GM04503 (cell line): ENCODE measurements at regions not wholly inside any gene's neighbourhood (a gene's known extent, or its start where the extent isn't known, plus 50 kb on each side); places are given as distances from the start of the nearest gene placed in this dataset.
"Not testable (repeated sequence)": the region's sequence is repeated elsewhere in the genome, so short reads cannot be mapped to it uniquely, and the experiment has no call there.

Experiments
- DNase-seq: peaks from one replicate; pipeline ENCODE4 v3.0.0-alpha.2; 2012; ENCODE audit warnings: low read depth

DNA sequence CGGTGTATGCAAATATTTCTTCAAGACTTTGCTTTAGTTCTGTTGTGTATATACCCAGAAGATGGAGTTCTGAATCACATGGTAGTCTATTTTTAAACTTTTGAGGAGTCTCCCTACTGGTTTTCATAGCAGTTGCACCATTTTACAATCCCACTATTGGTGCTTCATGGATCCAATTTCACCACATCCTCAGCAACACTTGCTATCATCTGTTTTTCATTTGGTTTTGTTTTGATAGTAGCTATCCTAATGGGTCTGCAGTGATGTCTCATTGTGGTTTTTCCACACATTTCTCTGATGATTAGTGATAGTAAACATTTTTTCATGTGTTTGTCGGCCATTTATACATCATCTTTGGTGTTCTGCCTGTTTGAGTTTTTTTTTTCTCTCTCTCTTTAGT lies 1339.3 kb downstream of the EFNA5 start:
- DNase-seq: peak; percentile 97

DNA sequence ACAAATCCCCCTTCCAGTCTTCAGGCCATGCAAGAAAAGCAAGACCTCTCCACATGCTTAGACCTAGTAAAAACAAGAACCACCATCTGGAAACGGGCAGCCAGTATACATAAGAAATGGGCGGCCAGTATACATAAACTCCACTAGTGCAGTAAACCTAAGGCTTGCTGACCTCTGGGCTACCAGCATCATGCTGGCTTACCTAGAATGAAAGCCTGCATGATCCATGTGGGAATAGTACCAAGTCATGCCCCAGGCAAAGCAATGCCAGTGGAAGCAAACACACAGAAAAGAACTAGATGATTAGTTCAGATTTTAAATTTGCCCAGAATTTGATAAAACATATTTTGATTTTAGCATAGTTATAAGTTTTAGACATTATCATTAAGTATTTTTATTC lies 1346.4 kb downstream of the EFNA5 start:
- DNase-seq: no peak

DNA sequence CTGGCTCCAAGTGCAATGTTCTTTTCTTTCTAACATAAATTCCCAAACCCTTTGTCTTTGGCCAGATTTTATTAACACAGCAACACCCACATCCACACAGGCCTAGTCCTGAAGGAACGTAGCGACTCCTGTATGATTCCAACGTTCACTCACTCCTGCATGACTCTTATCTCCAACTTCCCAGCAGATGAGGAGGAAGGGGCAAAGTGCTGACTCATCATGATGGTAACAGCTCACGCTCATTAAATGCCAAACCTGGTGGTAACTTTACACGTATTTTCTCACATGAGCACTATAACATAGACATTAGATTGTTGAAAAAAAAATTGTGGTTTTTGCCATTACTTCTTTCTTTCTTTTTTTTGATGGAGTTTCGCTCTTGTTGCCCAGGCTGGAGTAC lies 1349.5 kb downstream of the EFNA5 start:
- DNase-seq: no peak

- DNase-seq: no peak
These were observed 1356.4 kb downstream of the EFNA5 start for GRCh38 chr5:106314221-106314824.

GRCh38 chr5:106312360-106312759 lies 1358.4 kb downstream of the EFNA5 start:
- peak; percentile 23 for DNase-seq

DNA sequence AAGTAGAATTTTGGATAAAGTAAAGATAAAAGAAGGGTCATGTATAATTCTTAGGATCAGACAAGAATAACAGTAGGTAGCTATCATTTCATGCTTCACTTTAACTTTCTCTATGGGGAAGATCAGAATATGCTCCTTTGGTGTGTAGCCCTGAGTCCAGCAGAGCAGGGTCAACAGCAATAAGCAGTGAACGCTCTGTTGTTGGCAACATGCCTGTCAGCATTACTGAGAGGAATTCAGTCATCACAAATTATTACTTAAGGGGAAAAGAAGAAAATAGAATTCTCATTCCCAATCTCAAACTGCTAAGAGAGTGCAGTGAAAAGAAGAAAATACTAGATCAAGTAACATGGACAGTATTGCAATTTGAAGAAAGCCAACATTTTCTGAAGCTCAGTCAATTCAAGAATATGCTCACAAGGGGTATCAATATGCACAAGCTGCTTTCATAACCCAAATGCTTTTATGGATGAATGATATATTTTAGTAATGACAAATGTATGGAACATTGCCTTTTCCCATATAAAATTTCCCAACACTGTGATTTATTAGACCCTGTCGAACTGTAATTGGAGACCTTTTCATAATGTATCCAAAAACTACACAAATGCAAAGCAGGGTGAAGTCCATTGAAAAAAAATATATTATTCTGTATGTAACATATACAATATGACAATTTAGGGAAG lies 1359.4 kb downstream of the EFNA5 start:
- DNase-seq: no peak

GRCh38 chr5:106307265-106307664 lies 1363.5 kb downstream of the EFNA5 start:
- no peak for DNase-seq

DNA sequence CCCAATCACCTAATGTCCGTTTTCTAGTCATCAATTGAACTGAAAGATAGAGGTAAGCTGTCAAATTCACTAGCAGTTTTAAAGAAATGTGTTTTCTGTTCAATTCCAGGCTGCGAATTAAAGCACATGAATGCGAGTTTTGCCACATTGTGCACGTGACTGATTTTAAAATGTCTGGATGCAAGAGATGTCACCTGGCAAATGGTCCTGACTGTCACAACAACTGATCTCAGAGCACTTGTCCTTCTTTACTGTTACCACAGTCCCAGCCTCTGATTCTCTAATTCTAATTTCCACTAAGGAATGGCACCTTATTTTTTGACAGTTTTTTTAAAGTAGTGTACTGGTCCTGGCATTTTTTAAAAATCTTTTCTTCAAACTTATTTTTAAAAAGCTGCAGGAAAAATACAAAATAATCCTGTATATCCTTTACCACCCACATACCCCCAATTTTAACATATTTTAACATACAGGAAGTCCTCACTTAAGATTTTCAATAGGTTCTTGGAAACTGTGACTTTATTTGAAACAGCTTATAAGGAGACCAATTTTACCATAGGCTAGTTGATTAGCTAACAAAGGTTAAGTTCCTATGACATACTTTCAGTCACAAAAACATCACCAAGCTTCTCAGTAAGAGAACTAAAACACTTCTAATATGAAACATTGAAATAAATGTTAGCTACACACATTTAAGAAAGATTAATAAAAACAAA lies 1364.3 kb downstream of the EFNA5 start:
- no peak for DNase-seq

GRCh38 chr5:106303911-106304310 lies 1366.8 kb downstream of the EFNA5 start:
- no peak for DNase-seq

DNA sequence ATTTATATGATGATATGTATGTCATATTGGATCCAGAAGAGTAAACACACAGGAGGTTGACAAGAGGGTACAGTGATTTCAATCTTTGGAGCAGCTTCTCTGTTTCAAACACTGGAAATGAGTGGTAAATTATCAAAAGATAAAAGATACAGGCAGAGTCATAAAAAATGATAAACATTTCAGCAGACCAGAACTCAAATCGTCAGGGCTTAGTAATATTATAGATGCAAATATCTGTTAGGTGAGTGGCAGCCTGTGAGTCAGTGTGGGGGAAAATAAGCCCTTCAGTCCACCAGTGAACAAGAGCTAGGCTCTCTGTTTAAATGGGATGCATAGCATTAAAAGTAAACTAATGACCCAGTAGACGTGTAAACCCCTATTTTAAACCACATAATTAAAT lies 1378.1 kb downstream of the EFNA5 start:
- no peak for DNase-seq

GRCh38 chr5:106290841-106291240 lies 1379.9 kb downstream of the EFNA5 start:
- DNase-seq: no peak

GRCh38 chr5:106288979-106289378 lies 1381.8 kb downstream of the EFNA5 start:
- DNase-seq: no peak

DNA sequence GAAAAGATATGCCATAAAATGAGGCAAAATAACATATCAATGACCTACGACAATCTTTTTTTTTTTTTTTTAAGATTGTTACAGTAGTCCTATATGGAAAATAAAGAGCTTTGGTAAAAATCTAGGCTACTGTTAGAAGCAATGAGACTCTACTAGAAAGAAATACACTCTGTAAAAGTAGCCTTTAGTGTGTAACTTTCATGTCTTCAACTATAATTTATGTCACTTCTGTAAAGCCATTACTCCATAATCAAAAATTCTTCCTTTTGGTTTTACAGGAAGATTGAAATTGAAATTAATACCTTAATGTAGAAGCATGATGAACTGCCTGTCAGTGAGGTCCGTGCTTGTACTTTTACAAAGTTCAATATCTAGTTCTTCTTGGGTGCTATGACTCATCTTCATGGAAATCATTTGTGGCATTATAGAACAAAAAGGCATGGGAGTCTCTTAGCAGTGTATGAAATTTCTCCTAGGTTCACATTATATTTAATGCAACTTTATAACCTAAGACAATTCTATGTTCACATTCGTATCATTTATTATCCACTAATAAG lies 1393.1 kb downstream of the EFNA5 start:
- DNase-seq: no peak

GRCh38 chr5:106269252-106269843 lies 1401.4 kb downstream of the EFNA5 start:
- no peak for DNase-seq

DNA sequence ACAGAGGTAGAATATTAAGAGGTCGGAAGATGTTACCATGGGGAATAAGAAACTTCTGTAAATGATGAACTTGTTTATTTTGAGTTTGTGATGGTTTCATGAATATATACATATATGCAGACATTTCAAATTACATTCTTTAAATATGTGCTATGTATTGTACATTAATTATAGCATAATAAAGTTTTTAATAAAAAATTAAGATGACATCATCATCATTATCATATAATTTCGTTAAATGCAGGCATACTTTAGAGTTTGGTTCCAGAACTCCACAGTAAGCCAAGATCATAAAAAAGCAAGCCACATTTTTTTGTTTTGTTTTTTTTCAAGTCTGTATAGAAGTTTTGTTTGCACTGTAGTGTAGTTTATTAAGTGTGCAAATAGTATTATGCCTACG lies 1403.5 kb downstream of the EFNA5 start:
- DNase-seq: no peak

GRCh38 chr5:106262395-106262794 lies 1408.3 kb downstream of the EFNA5 start:
- no peak for DNase-seq

DNA sequence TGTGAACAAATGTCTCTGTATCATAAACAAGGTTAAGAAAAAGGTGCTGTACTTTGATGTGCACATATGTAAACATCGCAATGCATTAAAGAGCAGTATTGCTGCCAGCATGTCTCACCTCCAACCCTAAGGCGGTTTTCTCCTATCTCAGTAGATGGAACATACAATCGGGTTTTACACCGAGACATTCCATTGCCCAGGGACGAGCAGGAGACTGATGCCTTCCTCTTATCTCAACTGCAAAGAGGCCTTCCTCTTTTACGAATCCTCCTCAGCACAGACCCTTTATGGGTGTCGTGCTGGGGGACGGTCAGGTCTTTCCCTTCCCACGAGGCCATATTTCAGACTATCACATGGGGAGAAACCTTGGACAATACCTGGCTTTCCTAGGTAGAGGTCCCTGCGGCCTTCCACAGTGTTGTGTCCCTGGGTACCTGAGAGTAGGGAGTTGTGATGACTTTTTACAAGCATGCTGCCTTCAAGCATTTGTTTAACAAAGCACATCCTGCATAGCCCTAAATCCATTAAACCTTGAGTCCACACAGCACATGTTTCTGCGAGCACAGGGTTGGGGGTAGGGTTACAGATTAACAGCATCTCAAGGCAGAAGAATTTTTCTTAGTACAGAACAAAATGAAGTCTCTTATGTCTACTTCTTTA lies 1411.2 kb downstream of the EFNA5 start:
- DNase-seq: not testable (repeated sequence)

GRCh38 chr5:106258591-106259125 lies 1412.1 kb downstream of the EFNA5 start:
- DNase-seq: no peak

GRCh38 chr5:106254784-106255183 lies 1416.0 kb downstream of the EFNA5 start:
- DNase-seq: no peak

DNA sequence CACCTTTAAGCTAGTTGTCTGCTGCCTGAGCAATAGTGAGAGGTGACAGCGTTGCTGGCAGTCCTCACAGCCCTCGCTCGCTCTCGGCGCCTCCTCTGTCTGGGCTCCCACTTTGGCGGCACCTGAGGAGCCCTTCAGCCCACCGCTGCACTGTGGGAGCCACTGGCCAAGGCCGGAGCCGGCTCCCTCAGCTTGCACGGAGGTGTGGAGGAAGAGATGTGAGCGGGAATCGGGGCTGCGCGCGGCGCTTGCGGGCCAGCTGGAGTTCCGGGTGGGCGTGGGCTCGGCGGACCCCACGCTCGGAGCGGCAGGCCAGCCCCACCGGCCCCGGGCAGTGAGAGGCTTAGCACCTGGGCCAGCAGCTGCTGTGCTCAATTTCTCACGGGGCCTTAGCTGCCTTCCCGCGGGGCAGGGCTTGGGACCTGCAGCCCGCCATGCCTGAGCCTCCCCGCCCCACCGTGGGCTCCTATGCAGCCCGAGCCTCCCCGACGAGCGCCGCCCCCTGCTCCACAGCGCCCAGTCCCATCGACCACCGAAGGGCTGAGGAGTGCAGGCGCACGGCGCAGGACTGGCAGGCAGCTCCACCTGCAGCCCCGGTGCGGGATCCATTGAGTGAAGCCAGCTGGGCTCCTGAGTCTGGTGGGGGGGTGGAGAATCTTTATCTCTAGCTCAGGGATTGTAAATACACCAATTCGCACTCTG lies 1424.5 kb downstream of the EFNA5 start:
- DNase-seq: not testable (repeated sequence)

DNA sequence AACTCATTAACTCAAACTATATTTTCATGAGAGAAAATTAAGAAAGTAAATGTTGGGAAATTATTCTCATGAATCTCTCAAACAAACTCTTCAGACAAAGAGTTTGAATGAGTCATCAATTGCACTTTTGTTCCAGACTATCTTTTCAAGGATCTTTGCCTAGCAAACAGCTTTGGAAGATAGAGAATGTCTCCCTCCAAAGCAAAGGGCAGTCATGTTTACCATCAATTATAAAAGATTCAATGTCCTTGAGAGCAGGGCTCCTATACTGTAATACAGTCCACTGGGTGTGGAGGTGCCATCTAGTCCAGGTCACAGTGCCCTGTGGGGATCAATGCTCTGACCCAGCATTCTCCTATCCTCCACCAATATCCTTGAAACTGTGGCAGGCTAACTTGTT lies 1429.3 kb downstream of the EFNA5 start:
- DNase-seq: no peak
